Neuronal stem cell (in vitro differentiated cells): ENCODE measurements at regions not wholly inside any gene's neighbourhood (a gene's known extent, or its start where the extent isn't known, plus 50 kb on each side); places are given as distances from the start of the nearest gene placed in this dataset.

Experiments used
- DNase-seq: peaks from one replicate; pipeline ENCODE4 v3.0.0-alpha.2; 2013; ENCODE audit warnings: low spot score
- H2AFZ ChIP-seq: one replicate; pipeline ENCODE4 v1.6.1; 2013; ENCODE audit warnings: mild to moderate bottlenecking, low read length, inconsistent platforms
- H2AK5ac ChIP-seq: 2 replicates; pipeline ENCODE4 v1.6.1; 2013; ENCODE audit warnings: low read depth, mild to moderate bottlenecking, inconsistent platforms, low read length, moderate library complexity, mixed read lengths
- H2BK120ac ChIP-seq: 2 replicates; pipeline ENCODE4 v1.6.1; 2013; ENCODE audit warnings: low read depth, mild to moderate bottlenecking, inconsistent platforms, low read length, moderate library complexity, mixed read lengths
- H2BK12ac ChIP-seq: one replicate; pipeline ENCODE4 v1.6.1; 2013; ENCODE audit warnings: low read length, inconsistent platforms
- H2BK15ac ChIP-seq: 2 replicates; pipeline ENCODE4 v1.6.1; 2013; ENCODE audit warnings: mild to moderate bottlenecking, low read length, inconsistent platforms, mixed read lengths
- H2BK5ac ChIP-seq: one replicate; pipeline ENCODE4 v1.6.1; 2013; ENCODE audit warnings: inconsistent platforms, mild to moderate bottlenecking, low read length, moderate library complexity
- H3K14ac ChIP-seq: one replicate; pipeline ENCODE4 v1.6.1; 2013; ENCODE audit warnings: low read length, inconsistent platforms
- H3K18ac ChIP-seq: 2 replicates; pipeline ENCODE4 v1.6.1; 2013; ENCODE audit warnings: low read length, inconsistent platforms
- H3K23ac ChIP-seq: 2 replicates; pipeline ENCODE4 v1.6.1; 2013; ENCODE audit warnings: low read depth, mild to moderate bottlenecking, mixed read lengths, low read length, inconsistent platforms; ENCODE audit not compliant: poor library complexity
- H3K27ac ChIP-seq: replicated peaks from 3 replicates; pipeline ENCODE4 v1.5.1; 2013; ENCODE audit warnings: low read length, inconsistent platforms
- H3K27me3 ChIP-seq, 3 experiments: 2 replicates each; pipeline ENCODE4 v1.6.1; 2013; ENCODE audit warnings: low read length in 3 of 3, mild to moderate bottlenecking in 2 of 3, inconsistent platforms in 1 of 3, low read depth in 1 of 3, mixed read lengths in 1 of 3, moderate library complexity in 1 of 3; ENCODE audit not compliant: control insufficient read depth in 3 of 3, insufficient read depth in 3 of 3
- H3K36me3 ChIP-seq, 2 donors: replicated peaks in 1 of 2; 2 replicates each; pipeline ENCODE4 v1.6.1; 2013; ENCODE audit warnings: low read length in 2 of 2; ENCODE audit not compliant: control insufficient read depth in 2 of 2, insufficient read depth in 2 of 2
- H3K4ac ChIP-seq: 2 replicates; pipeline ENCODE4 v1.6.1; 2013; ENCODE audit warnings: inconsistent platforms, mild to moderate bottlenecking, low read length, moderate library complexity
- H3K4me1 ChIP-seq, 2 donors: 1 replicate in 1 of 2; 2 replicates in 1 of 2; pipeline ENCODE4 v1.6.1; 2013; ENCODE audit warnings: low read length in 2 of 2, low read depth in 1 of 2; ENCODE audit not compliant: control insufficient read depth in 2 of 2, insufficient read depth in 1 of 2
- H3K4me2 ChIP-seq: one replicate; pipeline ENCODE4 v1.6.1; 2013; ENCODE audit warnings: mild to moderate bottlenecking, low read length, inconsistent platforms; ENCODE audit not compliant: insufficient read depth, poor library complexity, severe bottlenecking
- H3K4me3 ChIP-seq, 2 donors: 2 replicates each; pipeline ENCODE4 v1.5.1; 2013; ENCODE audit warnings: low read length in 2 of 2, mild to moderate bottlenecking in 2 of 2, inconsistent platforms in 1 of 2, moderate library complexity in 1 of 2
- H3K79me1 ChIP-seq: one replicate; pipeline ENCODE4 v1.6.1; 2013; ENCODE audit warnings: low read depth, mild to moderate bottlenecking, inconsistent platforms, low read length, moderate library complexity
- H3K9ac ChIP-seq: one replicate; pipeline ENCODE4 v1.6.1; 2013; ENCODE audit warnings: mild to moderate bottlenecking, low read depth, low read length, inconsistent platforms; ENCODE audit not compliant: poor library complexity
- H3K9me3 ChIP-seq, 2 donors: replicated peaks in 1 of 2; 2 replicates each; pipeline versions ENCODE3 to v1.6.1; 2013; ENCODE audit warnings: low read length in 2 of 2, mild to moderate bottlenecking in 2 of 2, inconsistent platforms in 1 of 2, low read depth in 1 of 2, mixed read lengths in 1 of 2, moderate library complexity in 1 of 2; ENCODE audit not compliant: control insufficient read depth in 2 of 2, insufficient read depth in 1 of 2
- H4K8ac ChIP-seq: one replicate; pipeline ENCODE4 v1.6.1; 2013; ENCODE audit warnings: low read depth, mild to moderate bottlenecking, inconsistent platforms, low read length, moderate library complexity
- H4K91ac ChIP-seq: one replicate; pipeline ENCODE4 v1.6.1; 2013; ENCODE audit warnings: low read length, low read depth, mild to moderate bottlenecking, inconsistent platforms; ENCODE audit not compliant: poor library complexity
- WGBS, 2 donors: extraction: QIAGEN DNeasy Blood & Tissue Kit; methylation state at CpG; one replicate each; pipeline ENCODE4 v1.1.7; 2013; ENCODE audit warnings: missing lambda C conversion rate in 2 of 2, mixed read lengths in 1 of 2; ENCODE audit not compliant: insufficient read length in 2 of 2, insufficient replicate concordance in 1 of 2; ENCODE audit errors: extremely low coverage in 2 of 2; 5-methylcytosine and 5-hydroxymethylcytosine counted together

DNA sequence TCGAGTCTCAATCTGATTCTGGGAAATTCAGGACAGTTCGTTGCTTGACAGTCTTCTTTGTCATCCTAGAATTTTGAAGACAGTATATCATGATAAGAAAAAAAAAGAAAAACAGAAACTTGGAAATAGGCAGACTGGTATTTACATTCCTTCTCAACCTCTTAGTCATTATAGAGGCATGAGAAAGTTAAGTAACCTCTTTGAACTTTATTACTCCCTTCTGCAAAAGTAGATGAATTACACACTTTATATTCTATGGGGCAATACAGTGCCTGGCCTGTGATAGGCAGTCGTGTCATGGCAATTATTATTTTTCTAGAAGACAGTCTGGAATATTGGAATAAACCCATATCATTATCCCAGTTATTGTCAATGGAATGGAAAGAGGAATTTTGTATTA lies 828.9 kb downstream of the TLR4 start:
- Histone ChIP-seq H3K27me3 (no peaks in the 10 kb centered on the region), H3K27ac (no peak overlapping the region), H2BK12ac (no peak overlapping the region), H3K4me3 (no peak overlapping the region), H2AK5ac (no peak overlapping the region), H3K79me1 (no peaks in the 10 kb centered on the region), H3K4me1 (no peaks in the 10 kb centered on the region), H3K23ac (no peak overlapping the region), H3K4ac (no peak overlapping the region), H3K4me2 (no peak overlapping the region), H2BK120ac (no peak overlapping the region), H3K18ac (no peak overlapping the region), H3K9ac (no peak overlapping the region), H4K8ac (no peak overlapping the region), H3K14ac (no peak overlapping the region), H3K36me3 (no peaks in the 10 kb centered on the region), H4K91ac (no peak overlapping the region), H3K9me3 (no peaks in the 10 kb centered on the region), H2BK5ac (no peak overlapping the region), H2AFZ (no peak overlapping the region), H2BK15ac (no peak overlapping the region)
- no peak for DNase-seq
- no CpG with 5 or more reads among the region's 3 CpGs for WGBS, 2 donors

- Histone ChIP-seq H4K91ac (no peak overlapping the region), H3K4me3 (no peak overlapping the region), H3K27me3 (no peaks in the 10 kb centered on the region), H3K23ac (no peak overlapping the region), H3K4me1 (no peaks in the 10 kb centered on the region), H4K8ac (no peak overlapping the region), H2AFZ (no peak overlapping the region), H2BK5ac (no peak overlapping the region), H3K9me3 (no peaks in the 10 kb centered on the region), H3K36me3 (no peaks in the 10 kb centered on the region), H3K27ac (no peak overlapping the region), H2BK120ac (no peak overlapping the region), H3K18ac (no peak overlapping the region), H2BK15ac (no peak overlapping the region), H3K4me2 (no peak overlapping the region), H2BK12ac (no peak overlapping the region), H3K14ac (no peak overlapping the region), H3K4ac (no peak overlapping the region), H2AK5ac (no peak overlapping the region), H3K79me1 (no peaks in the 10 kb centered on the region), H3K9ac (no peak overlapping the region)
- WGBS, 2 donors = no CpG with 5 or more reads among the region's 3 CpGs
- no peak for DNase-seq
These were observed 829.6 kb downstream of the TLR4 start for GRCh38 chr9:118533850-118534249.

GRCh38 chr9:118536153-118536552 lies 832.0 kb downstream of the TLR4 start:
- DNase-seq = no peak
- Histone ChIP-seq H2AFZ (no peak overlapping the region), H2AK5ac (no peak overlapping the region), H2BK5ac (no peak overlapping the region), H3K4me1 (no peaks in the 10 kb centered on the region), H3K18ac (no peak overlapping the region), H4K91ac (no peak overlapping the region), H3K36me3 (no peaks in the 10 kb centered on the region), H2BK120ac (no peak overlapping the region), H3K79me1 (no peaks in the 10 kb centered on the region), H2BK15ac (no peak overlapping the region), H3K4ac (no peak overlapping the region), H3K27me3 (no peaks in the 10 kb centered on the region), H3K4me3 (no peak overlapping the region), H3K27ac (no peak overlapping the region), H2BK12ac (no peak overlapping the region), H3K4me2 (no peak overlapping the region), H3K23ac (no peak overlapping the region), H3K9ac (no peak overlapping the region), H4K8ac (no peak overlapping the region), H3K9me3 (no peaks in the 10 kb centered on the region), H3K14ac (no peak overlapping the region)
- WGBS, 2 donors = no CpG with 5 or more reads among the region's 4 CpGs

- no peak overlapping the region for H4K8ac ChIP-seq
- no peak overlapping the region for H2BK15ac ChIP-seq
- no peak overlapping the region for H2BK12ac ChIP-seq
- no peak overlapping the region for H2BK5ac ChIP-seq
- H3K36me3 ChIP-seq = no peaks in the 10 kb centered on the region
- no peak overlapping the region for H2AK5ac ChIP-seq
- H3K4me3 ChIP-seq = no peak overlapping the region
- H3K18ac ChIP-seq = no peak overlapping the region
- no peak overlapping the region for H2AFZ ChIP-seq
- H3K27ac ChIP-seq = no peak overlapping the region
- no peak overlapping the region for H3K23ac ChIP-seq
- no peak overlapping the region for H4K91ac ChIP-seq
- no peaks in the 10 kb centered on the region for H3K4me1 ChIP-seq
- DNase-seq = no peak
- H3K9ac ChIP-seq = no peak overlapping the region
- no peaks in the 10 kb centered on the region for H3K27me3 ChIP-seq
- no peak overlapping the region for H3K14ac ChIP-seq
- H3K79me1 ChIP-seq = no peaks in the 10 kb centered on the region
- no CpG with 5 or more reads among the region's 2 CpGs for WGBS, 2 donors
- H3K4ac ChIP-seq = no peak overlapping the region
- H3K9me3 ChIP-seq = no peaks in the 10 kb centered on the region
- no peak overlapping the region for H2BK120ac ChIP-seq
- H3K4me2 ChIP-seq = no peak overlapping the region
These were observed 830.3 kb downstream of the BRINP1 start for GRCh38 chr9:118538959-118539358.
